SK-N-SH (cell line): ENCODE measurements at regions not wholly inside any gene's neighbourhood (a gene's known extent, or its start where the extent isn't known, plus 50 kb on each side); places are given as distances from the start of the nearest gene placed in this dataset.

Source experiments
- CHD2 ChIP-seq: fragments of 150-350 bp; IDR thresholded peaks from 2 replicates; pipeline ENCODE4 v1.6.1; 2018; ENCODE audit warnings: low read length; ENCODE audit not compliant: partially characterized antibody
- CTCF ChIP-seq: fragments of 200-600 bp; sonication (generic); IDR thresholded peaks from 2 replicates; pipeline ENCODE4 v1.6.1; 2017; ENCODE audit warnings: antibody characterized with exemption, mild to moderate bottlenecking, moderate library complexity
- EP300 ChIP-seq, 2 experiments: IDR thresholded peaks; 2 replicates each; pipeline versions ENCODE4 v1.4.0 to v1.6.1; 2012; ENCODE audit warnings: borderline replicate concordance in 1 of 2, low read depth in 1 of 2, low read length in 1 of 2
- EZH2phosphoT487 ChIP-seq: fragments of 200-600 bp; sonication (generic); IDR thresholded peaks from 2 replicates; pipeline ENCODE4 v1.6.1; 2017; ENCODE audit warnings: low read depth, mixed run types, mild to moderate bottlenecking, antibody characterized with exemption, moderate library complexity, borderline replicate concordance
- MAX ChIP-seq: IDR thresholded peaks from 2 replicates; pipeline ENCODE4 v1.4.0; 2012; ENCODE audit warnings: low read depth
- NRF1 ChIP-seq: IDR thresholded peaks from 2 replicates; pipeline ENCODE4 v1.6.1; 2012; ENCODE audit warnings: low read depth, mild to moderate bottlenecking, low read length
- POLR2AphosphoS5 ChIP-seq: IDR thresholded peaks from 2 replicates; pipeline ENCODE4 v1.6.1; 2012; ENCODE audit warnings: low read depth, low read length
- RFX5 ChIP-seq: IDR thresholded peaks from 2 replicates; pipeline ENCODE4 v1.6.1; 2012; ENCODE audit warnings: mild to moderate bottlenecking, improper control_type of control experiment, low read length
- SIN3A ChIP-seq: IDR thresholded peaks from 2 replicates; pipeline ENCODE4 v1.6.1; 2012; ENCODE audit warnings: low read depth, mild to moderate bottlenecking, low read length, moderate library complexity, borderline replicate concordance
- SMC3 ChIP-seq: IDR thresholded peaks from 2 replicates; pipeline ENCODE4 v1.6.1; 2012; ENCODE audit warnings: low read depth, low read length, improper control_type of control experiment
- TAF1 ChIP-seq: IDR thresholded peaks from 2 replicates; pipeline ENCODE4 v1.6.1; 2012; ENCODE audit warnings: low read depth, mild to moderate bottlenecking, low read length, moderate library complexity, borderline replicate concordance
- TCF12 ChIP-seq: IDR thresholded peaks from 2 replicates; pipeline ENCODE4 v1.4.0; 2012
- YY1 ChIP-seq: IDR thresholded peaks from 2 replicates; pipeline ENCODE4 v1.4.0; 2012; ENCODE audit warnings: low read depth, mild to moderate bottlenecking
- TF ChIP-seq, protein P1 (sequence below): IDR thresholded peaks from 2 replicates; pipeline ENCODE4 v1.6.1; 2012; ENCODE audit warnings: mild to moderate bottlenecking, low read depth, low read length, moderate library complexity

DNA sequence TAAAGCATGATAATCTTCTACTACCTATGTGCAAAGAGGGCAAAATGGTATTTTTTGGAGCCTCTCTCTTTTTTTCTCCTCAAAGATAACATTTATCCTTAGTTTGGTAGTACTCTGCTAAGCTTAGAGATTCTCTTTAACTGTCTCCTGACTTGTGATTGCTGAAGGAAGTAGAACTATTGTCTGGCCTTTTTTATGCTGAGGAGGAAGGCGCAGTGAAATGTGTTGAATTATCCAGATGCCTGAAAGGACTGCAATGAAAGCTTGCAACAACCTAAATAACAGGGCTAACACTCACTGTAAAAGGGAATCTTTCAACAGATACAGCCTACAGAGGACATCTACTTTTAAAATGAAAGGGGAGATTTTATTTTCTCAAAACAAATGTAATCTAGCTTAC, 59.5 kb upstream of the CCDC160 start:
- TF ChIP-seq MAX (no peak), TCF12 (no peak), CTCF (no peak), NRF1 (no peak), TAF1 (no peak), SMC3 (no peak), RFX5 (no peak), YY1 (no peak), SIN3A (no peak), EP300 (IDR thresholded peaks at IDR 0.05; ENCODE audit: borderline replicate concordance in 1 of 2, low read depth in 1 of 2, low read length in 1 of 2) (no peak), EZH2phosphoT487 (no peak), POLR2AphosphoS5 (no peak), CHD2 (no peak)
- TF ChIP-seq, protein P1, sequence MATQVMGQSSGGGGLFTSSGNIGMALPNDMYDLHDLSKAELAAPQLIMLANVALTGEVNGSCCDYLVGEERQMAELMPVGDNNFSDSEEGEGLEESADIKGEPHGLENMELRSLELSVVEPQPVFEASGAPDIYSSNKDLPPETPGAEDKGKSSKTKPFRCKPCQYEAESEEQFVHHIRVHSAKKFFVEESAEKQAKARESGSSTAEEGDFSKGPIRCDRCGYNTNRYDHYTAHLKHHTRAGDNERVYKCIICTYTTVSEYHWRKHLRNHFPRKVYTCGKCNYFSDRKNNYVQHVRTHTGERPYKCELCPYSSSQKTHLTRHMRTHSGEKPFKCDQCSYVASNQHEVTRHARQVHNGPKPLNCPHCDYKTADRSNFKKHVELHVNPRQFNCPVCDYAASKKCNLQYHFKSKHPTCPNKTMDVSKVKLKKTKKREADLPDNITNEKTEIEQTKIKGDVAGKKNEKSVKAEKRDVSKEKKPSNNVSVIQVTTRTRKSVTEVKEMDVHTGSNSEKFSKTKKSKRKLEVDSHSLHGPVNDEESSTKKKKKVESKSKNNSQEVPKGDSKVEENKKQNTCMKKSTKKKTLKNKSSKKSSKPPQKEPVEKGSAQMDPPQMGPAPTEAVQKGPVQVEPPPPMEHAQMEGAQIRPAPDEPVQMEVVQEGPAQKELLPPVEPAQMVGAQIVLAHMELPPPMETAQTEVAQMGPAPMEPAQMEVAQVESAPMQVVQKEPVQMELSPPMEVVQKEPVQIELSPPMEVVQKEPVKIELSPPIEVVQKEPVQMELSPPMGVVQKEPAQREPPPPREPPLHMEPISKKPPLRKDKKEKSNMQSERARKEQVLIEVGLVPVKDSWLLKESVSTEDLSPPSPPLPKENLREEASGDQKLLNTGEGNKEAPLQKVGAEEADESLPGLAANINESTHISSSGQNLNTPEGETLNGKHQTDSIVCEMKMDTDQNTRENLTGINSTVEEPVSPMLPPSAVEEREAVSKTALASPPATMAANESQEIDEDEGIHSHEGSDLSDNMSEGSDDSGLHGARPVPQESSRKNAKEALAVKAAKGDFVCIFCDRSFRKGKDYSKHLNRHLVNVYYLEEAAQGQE, result no peak
